ENCODE measurements at regions not wholly inside any gene's neighbourhood (a gene's known extent, or its start where the extent isn't known, plus 50 kb on each side); places are given as distances from the start of the nearest gene placed in this dataset.

DNA sequence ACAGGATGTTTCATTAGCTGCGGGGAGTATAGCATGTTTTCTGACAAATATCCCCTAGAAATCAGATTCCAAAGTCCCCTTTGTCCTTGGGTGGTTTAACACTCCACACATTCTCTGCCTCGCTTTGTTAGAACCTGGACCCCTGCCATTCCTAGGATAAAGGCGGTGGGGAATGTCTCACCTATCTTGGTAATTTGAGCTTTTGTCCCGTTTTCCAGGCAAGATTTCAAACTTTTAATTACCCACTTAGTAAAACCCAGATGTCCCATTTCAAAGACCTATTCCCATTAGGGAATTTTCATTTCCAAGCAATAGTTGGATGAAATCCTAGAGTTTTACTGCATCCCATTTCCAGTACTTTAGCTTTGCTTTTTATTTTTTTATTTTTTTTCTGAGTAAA, 501.0 kb upstream of the MAP3K7 start:
- intact Hi-C loops (cut with DNase I, micrococcal nuclease) = no loop called here
- DNase-seq (no peak), ATAC-seq (no peak)
- TF ChIP-seq CTCF (IDR thresholded peaks at IDR 0.05) = no peak
- Histone ChIP-seq H3K4me3 (no peak overlapping the region), H3K36me3 (ENCODE audit: low read depth) (no peaks in the 10 kb centered on the region), H3K4me1 (ENCODE audit: low read depth) (no peaks in the 10 kb centered on the region), H3K9me3 (no peaks in the 10 kb centered on the region)

DNA sequence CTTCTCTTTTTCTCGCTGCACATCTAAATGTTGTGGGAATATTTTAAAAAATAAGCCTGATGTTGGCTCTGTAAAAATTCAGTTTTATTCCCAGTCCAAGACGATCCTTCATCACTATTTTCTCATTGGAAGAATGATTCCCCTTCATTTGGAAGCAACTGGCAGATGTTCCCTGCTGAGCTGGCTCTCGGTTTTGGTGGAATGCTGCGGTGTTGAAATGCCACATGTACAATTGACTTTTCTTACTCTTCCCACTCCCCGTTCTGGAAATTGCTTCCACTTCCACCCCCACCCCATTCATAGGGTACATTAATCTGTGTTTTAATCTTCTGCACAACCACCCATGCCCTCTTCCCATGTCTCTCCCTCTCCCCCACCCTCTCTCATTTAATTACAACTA, 496.3 kb upstream of the MAP3K7 start:
- intact Hi-C loops (cut with DNase I, micrococcal nuclease) = no loop called here

DNA sequence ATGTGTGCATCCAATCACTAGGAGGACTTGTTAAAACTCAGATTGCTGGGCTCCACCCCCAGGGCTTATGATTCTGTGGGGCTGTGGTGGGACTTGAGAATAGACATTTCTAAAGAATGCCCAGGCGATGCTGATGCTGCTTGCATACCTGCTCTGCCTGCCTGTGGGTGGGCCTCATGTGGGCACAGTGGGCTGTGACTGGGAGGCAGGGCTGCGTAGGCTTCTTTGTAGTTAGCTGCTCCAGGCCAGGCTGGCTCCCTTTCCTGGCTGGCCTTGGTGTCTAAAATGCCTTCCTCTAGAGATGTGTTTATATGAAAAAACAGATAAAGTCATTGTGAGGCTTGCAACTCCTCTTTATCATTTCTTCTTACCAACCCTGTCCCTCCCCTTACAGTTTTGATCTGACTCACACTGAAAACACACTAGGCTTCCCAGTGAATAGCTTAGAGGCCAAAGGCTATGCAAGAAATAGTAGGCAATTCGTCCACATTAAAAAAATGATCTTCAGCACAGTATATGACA, 495.5 kb upstream of the MAP3K7 start:
- ATAC-seq = no peak
- Histone ChIP-seq H3K9me3 (no peaks in the 10 kb centered on the region), H3K4me1 (ENCODE audit: low read depth) (no peaks in the 10 kb centered on the region), H3K36me3 (ENCODE audit: low read depth) (no peaks in the 10 kb centered on the region), H3K4me3 (no peak overlapping the region)
- DNase-seq = no peak
- intact Hi-C loops (cut with DNase I, micrococcal nuclease) = no loop called here
- no peak for TF ChIP-seq CTCF (IDR thresholded peaks at IDR 0.05)

More for the DNA sequence above, 496.3 kb upstream of the MAP3K7 start:
- H3K9me3 ChIP-seq = no peaks in the 10 kb centered on the region
- DNase-seq = no peak
- no peak overlapping the region for H3K4me3 ChIP-seq
- no peak for TF ChIP-seq CTCF (IDR thresholded peaks at IDR 0.05)
- ATAC-seq = no peak
- no peaks in the 10 kb centered on the region for H3K4me1 ChIP-seq (ENCODE audit: low read depth)
- H3K36me3 ChIP-seq (ENCODE audit: low read depth) = no peaks in the 10 kb centered on the region

DNA sequence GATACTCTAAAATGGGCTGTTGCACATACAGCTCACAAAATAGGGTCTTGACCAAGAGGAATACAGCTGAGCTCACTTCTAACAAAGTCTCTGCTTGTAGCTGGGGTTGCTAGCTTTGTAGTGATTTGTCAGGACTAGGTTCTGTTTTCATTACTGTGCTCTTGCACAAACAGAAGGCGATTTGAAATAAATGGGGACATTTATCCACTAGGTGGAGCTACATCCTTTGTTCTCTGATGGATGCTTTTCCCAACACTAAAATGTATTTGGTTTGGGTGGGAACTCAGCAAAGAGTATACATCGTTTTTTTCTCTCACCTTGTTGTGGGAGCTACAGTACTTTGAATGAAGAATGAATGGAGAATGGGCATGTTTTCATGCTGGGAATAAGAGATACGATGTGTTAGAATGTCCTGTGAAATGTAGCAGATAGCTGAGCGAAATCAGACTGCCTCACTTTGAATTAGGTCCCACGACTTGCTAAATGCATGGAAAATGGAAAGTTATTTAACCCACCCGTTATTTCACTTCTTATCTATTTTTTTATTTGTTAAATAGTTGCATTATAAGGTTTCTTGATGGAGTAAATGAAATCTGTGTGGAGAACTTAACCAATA, 494.7 kb upstream of the MAP3K7 start:
- no peak overlapping the region for H3K4me3 ChIP-seq
- DNase-seq = peak in 1 of 3 donors; percentile 15
- H3K4me1 ChIP-seq (ENCODE audit: low read depth) = no peaks in the 10 kb centered on the region
- H3K9me3 ChIP-seq = no peaks in the 10 kb centered on the region
- intact Hi-C loops (cut with DNase I, micrococcal nuclease) = no loop called here
- ATAC-seq = peak; percentile 47
- TF ChIP-seq CTCF (IDR thresholded peaks at IDR 0.05) = peak; percentile 16
- no peaks in the 10 kb centered on the region for H3K36me3 ChIP-seq (ENCODE audit: low read depth)

DNA sequence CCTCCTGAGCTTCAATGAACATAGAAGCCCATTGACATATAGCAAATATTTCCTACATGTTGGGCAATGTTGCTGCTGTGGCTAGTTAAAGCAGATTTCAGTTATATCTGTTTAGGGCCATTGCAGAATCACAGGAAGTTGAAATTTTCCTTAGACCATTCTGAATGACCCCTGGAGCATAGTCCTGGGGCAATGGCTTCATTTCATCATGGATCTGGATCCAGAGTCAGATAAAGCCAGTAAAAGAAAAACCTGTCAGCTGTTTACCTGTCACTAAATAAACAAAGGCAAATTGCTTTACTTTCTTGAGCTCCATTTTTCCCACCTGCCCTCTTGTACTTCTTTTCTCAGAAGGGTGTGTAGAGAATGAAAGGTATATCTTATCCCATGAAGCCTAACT, 494.0 kb upstream of the MAP3K7 start:
- no peaks in the 10 kb centered on the region for H3K4me1 ChIP-seq (ENCODE audit: low read depth)
- no peaks in the 10 kb centered on the region for H3K36me3 ChIP-seq (ENCODE audit: low read depth)
- H3K4me3 ChIP-seq = no peak overlapping the region
- no peak for ATAC-seq
- H3K9me3 ChIP-seq = no peaks in the 10 kb centered on the region
- intact Hi-C loops (cut with DNase I, micrococcal nuclease) = no loop called here
- DNase-seq = no peak
- TF ChIP-seq CTCF (IDR thresholded peaks at IDR 0.05) = no peak

DNA sequence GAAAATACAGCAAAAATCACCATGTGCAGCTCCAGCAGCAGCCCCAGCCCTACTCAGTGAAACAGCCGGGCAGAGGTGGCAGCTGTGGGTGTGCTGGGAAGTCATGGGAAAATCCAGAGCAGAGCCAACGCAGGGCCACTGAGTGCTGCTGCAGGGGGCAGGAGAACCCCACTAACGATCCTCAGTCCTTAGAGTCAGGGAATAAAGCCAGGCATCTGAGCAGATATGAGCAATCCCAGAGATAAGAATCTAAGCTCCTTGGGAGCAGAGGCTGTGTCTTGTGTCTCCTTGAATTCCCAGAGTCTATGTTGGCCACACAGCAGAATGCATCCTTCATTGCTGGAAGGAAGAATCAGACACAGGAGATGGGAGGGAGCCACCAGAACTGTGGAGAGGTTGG, 493.1 kb upstream of the MAP3K7 start:
- H3K9me3 ChIP-seq = no peaks in the 10 kb centered on the region
- ATAC-seq (no peak), DNase-seq (no peak)
- TF ChIP-seq CTCF (IDR thresholded peaks at IDR 0.05) = no peak
- intact Hi-C loops (cut with DNase I, micrococcal nuclease) = no loop called here
- H3K4me1 ChIP-seq (ENCODE audit: low read depth) = no peaks in the 10 kb centered on the region
- no peak overlapping the region for H3K4me3 ChIP-seq
- H3K36me3 ChIP-seq (ENCODE audit: low read depth) = no peaks in the 10 kb centered on the region
